Stomach (tissue), 4 donors: ENCODE measurements at regions not wholly inside any gene's neighbourhood (a gene's known extent, or its start where the extent isn't known, plus 50 kb on each side); places are given as distances from the start of the nearest gene placed in this dataset.

ENCODE experiments used
- POLR2A ChIP-seq, 4 donors: fragments of 450-650 bp; IDR thresholded peaks; one replicate each; pipeline ENCODE4 v1.6.1; 2016; ENCODE audit warnings: antibody characterized with exemption in 4 of 4, control low read depth in 2 of 4, mild to moderate bottlenecking in 1 of 4, moderate library complexity in 1 of 4
- TF ChIP-seq, protein P1 (sequence below), 7 experiments: fragments of 450-650 bp in 4 of 7; fragments of 200-600 bp in 3 of 7; sonication (generic) in 3 of 7; IDR thresholded peaks; one replicate each; pipeline ENCODE4 v1.5.1; 2016 to 2019; ENCODE audit warnings: antibody characterized with exemption in 7 of 7, control low read depth in 2 of 7, mild to moderate bottlenecking in 1 of 7

DNA sequence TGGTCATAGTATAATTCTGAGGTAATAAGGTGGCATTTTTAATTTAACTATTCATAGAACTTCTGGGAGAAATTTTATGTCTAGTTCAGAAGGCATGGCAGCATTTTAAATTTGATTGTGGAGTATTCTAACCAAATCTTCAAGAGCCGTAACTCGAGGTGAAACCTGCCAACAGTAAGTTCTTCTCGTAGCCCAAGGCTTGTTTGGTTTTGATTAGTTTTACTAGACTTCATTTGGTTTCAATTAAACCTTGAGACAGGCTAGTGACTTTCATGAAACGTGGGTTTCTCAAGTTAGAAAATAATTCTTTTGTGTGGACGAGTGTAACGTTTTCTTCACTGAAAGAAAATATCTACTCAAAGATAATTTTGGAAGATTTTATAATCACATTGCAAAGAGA, 395.5 kb downstream of the USP25 start:
- TF ChIP-seq, protein P1, sequence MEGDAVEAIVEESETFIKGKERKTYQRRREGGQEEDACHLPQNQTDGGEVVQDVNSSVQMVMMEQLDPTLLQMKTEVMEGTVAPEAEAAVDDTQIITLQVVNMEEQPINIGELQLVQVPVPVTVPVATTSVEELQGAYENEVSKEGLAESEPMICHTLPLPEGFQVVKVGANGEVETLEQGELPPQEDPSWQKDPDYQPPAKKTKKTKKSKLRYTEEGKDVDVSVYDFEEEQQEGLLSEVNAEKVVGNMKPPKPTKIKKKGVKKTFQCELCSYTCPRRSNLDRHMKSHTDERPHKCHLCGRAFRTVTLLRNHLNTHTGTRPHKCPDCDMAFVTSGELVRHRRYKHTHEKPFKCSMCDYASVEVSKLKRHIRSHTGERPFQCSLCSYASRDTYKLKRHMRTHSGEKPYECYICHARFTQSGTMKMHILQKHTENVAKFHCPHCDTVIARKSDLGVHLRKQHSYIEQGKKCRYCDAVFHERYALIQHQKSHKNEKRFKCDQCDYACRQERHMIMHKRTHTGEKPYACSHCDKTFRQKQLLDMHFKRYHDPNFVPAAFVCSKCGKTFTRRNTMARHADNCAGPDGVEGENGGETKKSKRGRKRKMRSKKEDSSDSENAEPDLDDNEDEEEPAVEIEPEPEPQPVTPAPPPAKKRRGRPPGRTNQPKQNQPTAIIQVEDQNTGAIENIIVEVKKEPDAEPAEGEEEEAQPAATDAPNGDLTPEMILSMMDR (IDR thresholded peaks at IDR 0.05), result no peak
- no peak for TF ChIP-seq POLR2A (IDR thresholded peaks at IDR 0.05)
